GM12878 (cell line): ENCODE measurements at regions not wholly inside any gene's neighbourhood (a gene's known extent, or its start where the extent isn't known, plus 50 kb on each side); places are given as distances from the start of the nearest gene placed in this dataset.
"Not testable (repeated sequence)": the region's sequence is repeated elsewhere in the genome, so short reads cannot be mapped to it uniquely, and the experiment has no call there.

Source experiments
- CEBPB ChIP-seq, 2 experiments: fragments of 150-350 bp in 1 of 2; IDR thresholded peaks; 2 replicates each; pipeline ENCODE4 v1.6.1; 2012 to 2014; ENCODE audit warnings: low read depth in 2 of 2, low read length in 2 of 2, borderline replicate concordance in 1 of 2, inconsistent platforms in 1 of 2
- EP300 ChIP-seq, 2 experiments: fragments of 150-350 bp in 1 of 2; IDR thresholded peaks; 2 replicates each; pipeline ENCODE4 v1.6.1; 2011 to 2012; ENCODE audit warnings: low read depth in 2 of 2, low read length in 2 of 2, borderline replicate concordance in 1 of 2, improper control_type of control experiment in 1 of 2, inconsistent platforms in 1 of 2; ENCODE audit not compliant: control insufficient read depth in 1 of 2
- EZH2 ChIP-seq: IDR thresholded peaks from 2 replicates; pipeline ENCODE4 v1.6.1; 2012; ENCODE audit warnings: low read depth, mild to moderate bottlenecking, control low read depth, inconsistent platforms, low read length, borderline replicate concordance; ENCODE audit not compliant: control insufficient read depth
- GABPA ChIP-seq: IDR thresholded peaks from 2 replicates; pipeline ENCODE4 v1.6.1; 2014; ENCODE audit warnings: antibody characterized with exemption, low read depth, mild to moderate bottlenecking, inconsistent platforms
- JUNB ChIP-seq: IDR thresholded peaks from 2 replicates; pipeline ENCODE4 v1.6.1; 2016; ENCODE audit warnings: antibody characterized with exemption, mild to moderate bottlenecking
- KDM1A ChIP-seq: fragments of 200-600 bp; sonication (generic); IDR thresholded peaks from 2 replicates; pipeline ENCODE4 v1.6.1; 2016; ENCODE audit warnings: borderline replicate concordance
- MEF2A ChIP-seq: IDR thresholded peaks from 2 replicates; pipeline ENCODE4 v1.6.1; 2011; ENCODE audit warnings: low read depth, mild to moderate bottlenecking, low read length, moderate library complexity; ENCODE audit not compliant: insufficient read depth
- POLR2A ChIP-seq: IDR thresholded peaks from 2 replicates; pipeline ENCODE4 v1.6.1; 2011; ENCODE audit warnings: low read depth, mild to moderate bottlenecking, low read length
- RAD51 ChIP-seq: fragments of 450-650 bp; IDR thresholded peaks from 2 replicates; pipeline ENCODE4 v1.6.1; 2016; ENCODE audit warnings: moderate library complexity, mild to moderate bottlenecking, inconsistent platforms
- ZNF207 ChIP-seq: fragments of 450-650 bp; IDR thresholded peaks from 2 replicates; pipeline ENCODE4 v1.6.1; 2014; ENCODE audit warnings: antibody characterized with exemption, mild to moderate bottlenecking, borderline replicate concordance
- TF ChIP-seq, protein P1 (sequence below), 3 experiments: IDR thresholded peaks in 2 of 3; conservative IDR thresholded peaks in 1 of 3; 2 replicates each; pipeline ENCODE4 v1.5.1; 2011; ENCODE audit warnings: low read depth in 3 of 3, low read length in 3 of 3, mild to moderate bottlenecking in 3 of 3, control low read depth in 2 of 3, moderate library complexity in 2 of 3, inconsistent platforms in 1 of 3, mixed read lengths in 1 of 3; ENCODE audit not compliant: control insufficient read depth in 2 of 3, insufficient read depth in 1 of 3; ENCODE audit errors: extremely low read depth in 1 of 3
- TF ChIP-seq, protein P2 (sequence below): IDR thresholded peaks from 2 replicates; pipeline ENCODE4 v1.6.1; 2012; ENCODE audit warnings: mild to moderate bottlenecking, low read depth, low read length
- TF ChIP-seq, protein P3 (sequence below): IDR thresholded peaks from 2 replicates; pipeline ENCODE4 v1.6.1; 2012; ENCODE audit warnings: low read depth, low read length, improper control_type of control experiment

DNA sequence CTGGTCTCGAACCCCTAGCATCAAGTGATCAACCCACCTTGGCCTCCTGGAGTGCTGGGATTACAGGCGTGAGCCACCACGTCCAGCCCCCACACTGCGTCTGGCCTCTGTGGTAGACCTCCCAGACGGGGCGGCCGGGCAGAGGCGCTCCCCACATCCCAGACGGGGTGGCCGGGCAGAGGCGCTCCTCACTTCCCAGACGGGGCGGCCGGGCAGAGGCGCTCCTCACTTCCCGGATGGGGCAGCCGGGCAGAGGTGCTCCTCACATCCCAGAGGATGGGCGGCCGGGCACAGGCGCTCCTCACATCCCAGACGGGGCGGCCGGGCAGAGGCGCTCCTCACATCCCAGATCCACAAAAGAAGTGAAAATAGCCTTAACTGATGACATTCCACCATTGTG, 1891.0 kb upstream of the CDH9 start:
- TF ChIP-seq, protein P1, sequence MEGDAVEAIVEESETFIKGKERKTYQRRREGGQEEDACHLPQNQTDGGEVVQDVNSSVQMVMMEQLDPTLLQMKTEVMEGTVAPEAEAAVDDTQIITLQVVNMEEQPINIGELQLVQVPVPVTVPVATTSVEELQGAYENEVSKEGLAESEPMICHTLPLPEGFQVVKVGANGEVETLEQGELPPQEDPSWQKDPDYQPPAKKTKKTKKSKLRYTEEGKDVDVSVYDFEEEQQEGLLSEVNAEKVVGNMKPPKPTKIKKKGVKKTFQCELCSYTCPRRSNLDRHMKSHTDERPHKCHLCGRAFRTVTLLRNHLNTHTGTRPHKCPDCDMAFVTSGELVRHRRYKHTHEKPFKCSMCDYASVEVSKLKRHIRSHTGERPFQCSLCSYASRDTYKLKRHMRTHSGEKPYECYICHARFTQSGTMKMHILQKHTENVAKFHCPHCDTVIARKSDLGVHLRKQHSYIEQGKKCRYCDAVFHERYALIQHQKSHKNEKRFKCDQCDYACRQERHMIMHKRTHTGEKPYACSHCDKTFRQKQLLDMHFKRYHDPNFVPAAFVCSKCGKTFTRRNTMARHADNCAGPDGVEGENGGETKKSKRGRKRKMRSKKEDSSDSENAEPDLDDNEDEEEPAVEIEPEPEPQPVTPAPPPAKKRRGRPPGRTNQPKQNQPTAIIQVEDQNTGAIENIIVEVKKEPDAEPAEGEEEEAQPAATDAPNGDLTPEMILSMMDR (IDR thresholded peaks at IDR 0.05 in 2 of 3, conservative IDR thresholded peaks at IDR 0.05 in 1 of 3; ENCODE audit: control insufficient read depth in 2 of 3, extremely low read depth in 1 of 3, insufficient read depth in 1 of 3, low read depth in 3 of 3, low read length in 3 of 3) = not testable (repeated sequence)
- TF ChIP-seq EZH2; EP300 (IDR thresholded peaks at IDR 0.05; ENCODE audit: borderline replicate concordance in 1 of 2, control insufficient read depth in 1 of 2, low read depth in 2 of 2, low read length in 2 of 2); RAD51; JUNB; MEF2A; ZNF207; POLR2A; KDM1A; CEBPB (IDR thresholded peaks at IDR 0.05; ENCODE audit: borderline replicate concordance in 1 of 2, low read depth in 2 of 2, low read length in 2 of 2); GABPA: not testable (repeated sequence)
- TF ChIP-seq, protein P2, sequence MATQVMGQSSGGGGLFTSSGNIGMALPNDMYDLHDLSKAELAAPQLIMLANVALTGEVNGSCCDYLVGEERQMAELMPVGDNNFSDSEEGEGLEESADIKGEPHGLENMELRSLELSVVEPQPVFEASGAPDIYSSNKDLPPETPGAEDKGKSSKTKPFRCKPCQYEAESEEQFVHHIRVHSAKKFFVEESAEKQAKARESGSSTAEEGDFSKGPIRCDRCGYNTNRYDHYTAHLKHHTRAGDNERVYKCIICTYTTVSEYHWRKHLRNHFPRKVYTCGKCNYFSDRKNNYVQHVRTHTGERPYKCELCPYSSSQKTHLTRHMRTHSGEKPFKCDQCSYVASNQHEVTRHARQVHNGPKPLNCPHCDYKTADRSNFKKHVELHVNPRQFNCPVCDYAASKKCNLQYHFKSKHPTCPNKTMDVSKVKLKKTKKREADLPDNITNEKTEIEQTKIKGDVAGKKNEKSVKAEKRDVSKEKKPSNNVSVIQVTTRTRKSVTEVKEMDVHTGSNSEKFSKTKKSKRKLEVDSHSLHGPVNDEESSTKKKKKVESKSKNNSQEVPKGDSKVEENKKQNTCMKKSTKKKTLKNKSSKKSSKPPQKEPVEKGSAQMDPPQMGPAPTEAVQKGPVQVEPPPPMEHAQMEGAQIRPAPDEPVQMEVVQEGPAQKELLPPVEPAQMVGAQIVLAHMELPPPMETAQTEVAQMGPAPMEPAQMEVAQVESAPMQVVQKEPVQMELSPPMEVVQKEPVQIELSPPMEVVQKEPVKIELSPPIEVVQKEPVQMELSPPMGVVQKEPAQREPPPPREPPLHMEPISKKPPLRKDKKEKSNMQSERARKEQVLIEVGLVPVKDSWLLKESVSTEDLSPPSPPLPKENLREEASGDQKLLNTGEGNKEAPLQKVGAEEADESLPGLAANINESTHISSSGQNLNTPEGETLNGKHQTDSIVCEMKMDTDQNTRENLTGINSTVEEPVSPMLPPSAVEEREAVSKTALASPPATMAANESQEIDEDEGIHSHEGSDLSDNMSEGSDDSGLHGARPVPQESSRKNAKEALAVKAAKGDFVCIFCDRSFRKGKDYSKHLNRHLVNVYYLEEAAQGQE = not testable (repeated sequence)
- TF ChIP-seq, protein P3, sequence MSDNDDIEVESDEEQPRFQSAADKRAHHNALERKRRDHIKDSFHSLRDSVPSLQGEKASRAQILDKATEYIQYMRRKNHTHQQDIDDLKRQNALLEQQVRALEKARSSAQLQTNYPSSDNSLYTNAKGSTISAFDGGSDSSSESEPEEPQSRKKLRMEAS = not testable (repeated sequence)
